ENCODE measurements at regions not wholly inside any gene's neighbourhood (a gene's known extent, or its start where the extent isn't known, plus 50 kb on each side); places are given as distances from the start of the nearest gene placed in this dataset.

DNA sequence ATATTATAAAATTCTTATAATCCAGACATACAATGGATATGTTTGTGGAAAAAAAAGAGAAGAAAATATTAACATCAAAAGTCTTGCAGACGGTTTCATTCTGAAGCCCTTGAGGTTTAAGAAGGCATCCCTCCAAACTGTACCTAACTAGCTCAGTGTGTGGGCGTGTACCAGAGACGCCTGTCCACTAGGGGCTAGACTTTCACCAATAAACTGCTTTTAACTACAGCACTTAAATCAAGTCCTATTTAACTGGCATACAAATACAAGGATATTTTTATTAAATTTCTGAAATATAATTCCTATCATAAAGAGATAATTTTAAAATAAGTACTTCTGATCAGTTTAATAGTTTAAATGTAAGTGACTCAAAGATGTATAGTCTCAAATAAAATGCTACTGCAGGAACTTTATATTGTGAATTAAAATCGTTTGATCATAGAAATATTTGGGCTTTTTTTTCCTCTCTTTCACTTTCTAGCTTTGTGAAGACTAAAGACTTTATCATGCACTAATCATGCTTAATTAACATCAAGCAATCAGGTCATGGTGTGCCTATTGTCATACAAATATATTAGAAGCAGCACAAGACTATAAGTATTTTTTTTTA, 437.7 kb downstream of the SATB2 start:
- TF ChIP-seq EZH2 (IDR thresholded peaks at IDR 0.05; ENCODE audit: borderline replicate concordance, low read depth, low read length, poor library complexity, severe bottlenecking) = no peak
- TF ChIP-seq, protein P1, sequence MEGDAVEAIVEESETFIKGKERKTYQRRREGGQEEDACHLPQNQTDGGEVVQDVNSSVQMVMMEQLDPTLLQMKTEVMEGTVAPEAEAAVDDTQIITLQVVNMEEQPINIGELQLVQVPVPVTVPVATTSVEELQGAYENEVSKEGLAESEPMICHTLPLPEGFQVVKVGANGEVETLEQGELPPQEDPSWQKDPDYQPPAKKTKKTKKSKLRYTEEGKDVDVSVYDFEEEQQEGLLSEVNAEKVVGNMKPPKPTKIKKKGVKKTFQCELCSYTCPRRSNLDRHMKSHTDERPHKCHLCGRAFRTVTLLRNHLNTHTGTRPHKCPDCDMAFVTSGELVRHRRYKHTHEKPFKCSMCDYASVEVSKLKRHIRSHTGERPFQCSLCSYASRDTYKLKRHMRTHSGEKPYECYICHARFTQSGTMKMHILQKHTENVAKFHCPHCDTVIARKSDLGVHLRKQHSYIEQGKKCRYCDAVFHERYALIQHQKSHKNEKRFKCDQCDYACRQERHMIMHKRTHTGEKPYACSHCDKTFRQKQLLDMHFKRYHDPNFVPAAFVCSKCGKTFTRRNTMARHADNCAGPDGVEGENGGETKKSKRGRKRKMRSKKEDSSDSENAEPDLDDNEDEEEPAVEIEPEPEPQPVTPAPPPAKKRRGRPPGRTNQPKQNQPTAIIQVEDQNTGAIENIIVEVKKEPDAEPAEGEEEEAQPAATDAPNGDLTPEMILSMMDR (conservative IDR thresholded peaks at IDR 0.05; ENCODE audit: low read depth, low read length) = peak; percentile 59

Measured in A673 (cell line).